A549 (cell line): ENCODE measurements at regions not wholly inside any gene's neighbourhood (a gene's known extent, or its start where the extent isn't known, plus 50 kb on each side); places are given as distances from the start of the nearest gene placed in this dataset.

Source experiments
- ATAC-seq, 2 experiments: fragments of 200-7000 bp in 1 of 2; fragments of >200 bp in 1 of 2; cut with Nextera tagmentation in 1 of 2; cut with Tn5 transposase in 1 of 2; 3 replicates each; pipeline versions ENCODE4 v1.8.0 to v1.9.1; 2018 to 2020; ENCODE audit warnings: mild to moderate bottlenecking in 1 of 2, moderate library complexity in 1 of 2
- CTCF ChIA-PET: fragments of 300-600 bp; sonication (Branson Sonifier 250); formaldehyde crosslinking; extraction: SDS; loops from one replicate; lab custom pipeline; 2021; ENCODE audit warnings: antibody characterized with exemption, inconsistent platforms; lab: Yijun Ruan, JAX
- POLR2A ChIA-PET: fragments of 350-600 bp; formaldehyde crosslinking; extraction: SDS; loops from one replicate; lab custom pipeline; 2021; ENCODE audit warnings: antibody characterized with exemption, inconsistent platforms; lab: Yijun Ruan, JAX
- DNase-seq, 2 experiments: peaks; one replicate each; pipeline versions ENCODE4 v3.0.0 to v3.0.0-alpha.2; 2011 to 2016; ENCODE audit warnings: low read depth in 1 of 2, low spot score in 1 of 2
- FAIRE-seq: peaks from 2 replicates; lab custom pipeline; 2011; peaks lifted over from hg19 to GRCh38; lab: Jason Lieb, UNC
- H3K27ac ChIP-seq, 2 experiments: fragments of >200 bp; sonication (Bioruptor Twin); formaldehyde crosslinking; 3 replicates each; pipeline ENCODE4 v1.5.1; 2016 to 2017
- H3K4me1 ChIP-seq: fragments of >200 bp; sonication (Bioruptor Twin); formaldehyde crosslinking; 3 replicates; pipeline ENCODE4 v1.6.1; 2016
- H3K4me2 ChIP-seq: fragments of >200 bp; sonication (Bioruptor Twin); formaldehyde crosslinking; 3 replicates; pipeline ENCODE4 v1.6.1; 2016
- H3K4me3 ChIP-seq: fragments of >200 bp; sonication (Bioruptor Twin); formaldehyde crosslinking; 3 replicates; pipeline ENCODE4 v1.5.1; 2016
- H3K9me3 ChIP-seq: fragments of >200 bp; sonication (Bioruptor Twin); formaldehyde crosslinking; 3 replicates; pipeline ENCODE4 v1.6.1; 2016
- BCL3 ChIP-seq: fragments of >200 bp; sonication (Bioruptor Twin); formaldehyde crosslinking; IDR thresholded peaks from 3 replicates; pipeline ENCODE4 v1.6.1; 2016
- FOSB ChIP-seq: fragments of 250-450 bp; sonication (Bioruptor Pico); IDR thresholded peaks from 2 replicates; pipeline ENCODE4 v1.5.0; 2020; ENCODE audit warnings: mild to moderate bottlenecking, moderate library complexity
- HES2 ChIP-seq: fragments of >200 bp; sonication (Bioruptor Twin); formaldehyde crosslinking; IDR thresholded peaks from 2 replicates; pipeline ENCODE4 v1.6.1; 2016
- JUN ChIP-seq, 2 experiments: fragments of >200 bp; sonication (Bioruptor Twin); formaldehyde crosslinking; IDR thresholded peaks; 2 replicates in 1 of 2; 3 replicates in 1 of 2; pipeline ENCODE4 v1.6.1; 2016 to 2017
- JUNB ChIP-seq: fragments of >200 bp; sonication (Bioruptor Twin); formaldehyde crosslinking; IDR thresholded peaks from 2 replicates; pipeline ENCODE4 v1.6.1; 2016
- KDM1A ChIP-seq: fragments of 200-600 bp; sonication (generic); IDR thresholded peaks from 2 replicates; pipeline ENCODE4 v1.6.1; 2016; ENCODE audit warnings: low read depth, mild to moderate bottlenecking
- MAFK ChIP-seq: fragments of 450-650 bp; IDR thresholded peaks from 2 replicates; pipeline ENCODE4 v1.6.1; 2014; ENCODE audit not compliant: partially characterized antibody
- MAZ ChIP-seq: fragments of 150-350 bp; IDR thresholded peaks from 2 replicates; pipeline ENCODE4 v1.6.1; 2014; ENCODE audit warnings: antibody characterized with exemption, low read depth, low read length, borderline replicate concordance
- NFE2L2 ChIP-seq: fragments of 150-350 bp; conservative IDR thresholded peaks from 2 replicates; pipeline ENCODE4 v1.6.1; 2014; ENCODE audit warnings: low read length
- NR3C1 ChIP-seq: fragments of >200 bp; sonication (Bioruptor Twin); formaldehyde crosslinking; IDR thresholded peaks from 3 replicates; pipeline ENCODE4 v1.6.1; 2017
- PBX3 ChIP-seq: IDR thresholded peaks from 2 replicates; pipeline ENCODE4 v1.6.1; 2012
- POLR2A ChIP-seq: IDR thresholded peaks from 2 replicates; pipeline ENCODE4 v1.6.1; 2012; ENCODE audit warnings: mild to moderate bottlenecking, low read length
- POLR2AphosphoS2 ChIP-seq: conservative IDR thresholded peaks from 2 replicates; pipeline ENCODE4 v1.6.1; 2012; ENCODE audit warnings: low read length, improper control_type of control experiment, inconsistent platforms
- RARB ChIP-seq: fragments of 250-450 bp; sonication (Bioruptor Pico); IDR thresholded peaks from 2 replicates; pipeline ENCODE4 v1.8.0; 2021; ENCODE audit warnings: mild to moderate bottlenecking, moderate library complexity
- RNF2 ChIP-seq: fragments of 200-600 bp; sonication (generic); IDR thresholded peaks from 2 replicates; pipeline ENCODE4 v1.6.1; 2016; ENCODE audit warnings: low read depth, mild to moderate bottlenecking, antibody characterized with exemption, moderate library complexity, borderline replicate concordance
- ZC3H11A ChIP-seq: fragments of 450-650 bp; IDR thresholded peaks from 2 replicates; pipeline ENCODE4 v1.6.1; 2014; ENCODE audit warnings: antibody characterized with exemption, mild to moderate bottlenecking
- ZFP36 ChIP-seq: fragments of 450-650 bp; IDR thresholded peaks from 2 replicates; pipeline ENCODE4 v1.6.1; 2014; ENCODE audit warnings: borderline replicate concordance; ENCODE audit not compliant: partially characterized antibody
- ZNF302 ChIP-seq: fragments of 250-450 bp; sonication (Bioruptor Pico); IDR thresholded peaks from 2 replicates; pipeline ENCODE4 v1.9.0; 2021; ENCODE audit warnings: inconsistent platforms, mild to moderate bottlenecking, moderate library complexity
- ZSCAN20 ChIP-seq: fragments of 250-450 bp; sonication (Bioruptor Pico); IDR thresholded peaks from 2 replicates; pipeline ENCODE4 v1.8.0; 2022; ENCODE audit warnings: mild to moderate bottlenecking, moderate library complexity
- WGBS: methylation state at CpG from one replicate; pipeline ENCODE4 v1.1.6; 2017; ENCODE audit errors: missing lambda C conversion rate; 5-methylcytosine and 5-hydroxymethylcytosine counted together
- TF ChIP-seq, protein P1 (sequence below): fragments of 250-450 bp; sonication (Bioruptor Pico); IDR thresholded peaks from 2 replicates; pipeline ENCODE4 v1.5.0; 2021; ENCODE audit warnings: mild to moderate bottlenecking, moderate library complexity, borderline replicate concordance

DNA sequence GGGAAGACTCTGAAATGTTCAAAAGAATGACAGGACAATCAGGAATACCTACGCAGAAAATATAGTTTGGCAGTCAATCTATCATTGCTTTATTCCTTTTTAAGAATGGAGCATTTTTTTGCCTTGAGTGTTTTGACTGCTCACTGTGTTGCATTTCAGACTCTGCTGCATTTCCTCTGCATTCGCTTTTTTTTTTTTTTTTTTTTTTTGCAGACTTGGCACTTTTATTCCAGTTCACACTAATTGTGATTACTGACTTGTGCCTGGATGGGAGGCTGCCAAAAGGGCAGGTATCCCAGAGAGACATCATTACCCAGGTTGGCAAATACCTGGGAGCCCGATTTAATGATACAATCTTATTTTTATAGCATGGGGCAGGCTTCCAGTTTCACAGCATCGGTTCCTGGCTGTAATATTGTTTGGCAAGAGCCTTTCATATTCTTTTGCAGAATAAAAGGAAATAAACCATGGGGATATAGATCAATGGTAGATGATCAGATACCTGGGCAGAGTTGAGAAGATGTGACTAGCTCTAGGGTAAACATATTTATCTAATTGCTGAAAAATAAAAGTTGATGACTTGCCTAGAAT, 1132.6 kb downstream of the MAT2B start:
- DNase-seq (no peak), ATAC-seq (no peak), FAIRE-seq (no peak)
- TF ChIP-seq BCL3, result no peak
- peak; percentile 61 for TF ChIP-seq MAFK
- no peak overlapping the region for H3K4me2 ChIP-seq
- no peak overlapping the region for H3K4me3 ChIP-seq
- no peaks in the 10 kb centered on the region for H3K9me3 ChIP-seq
- H3K4me1 ChIP-seq, result no peaks in the 10 kb centered on the region
- 6% methylated on average over 4 of the region's 4 CpGs for WGBS
- no peak overlapping the region for H3K27ac ChIP-seq
- ChIA-PET CTCF (no interaction called here), POLR2A (no interaction called here)

- no peak overlapping the region for H3K27ac ChIP-seq
- no peaks in the 10 kb centered on the region for H3K4me1 ChIP-seq
- H3K9me3 ChIP-seq, result no peaks in the 10 kb centered on the region
- ChIA-PET CTCF (no interaction called here), POLR2A (no interaction called here)
- ATAC-seq, result no peak
- no peak overlapping the region for H3K4me2 ChIP-seq
- no peak overlapping the region for H3K4me3 ChIP-seq
- no peak for DNase-seq
- TF ChIP-seq RARB (CRISPR knock-in tag) (no peak), POLR2A (no peak), ZC3H11A (no peak), JUN (IDR thresholded peaks at IDR 0.05) (no peak), NR3C1 (no peak), PBX3 (no peak), FOSB (CRISPR knock-in tag) (no peak), ZNF302 (CRISPR knock-in tag) (no peak), ZFP36 (no peak), MAZ (no peak), POLR2AphosphoS2 (no peak), HES2 (no peak), NFE2L2 (no peak), JUNB (no peak), RNF2 (no peak)
- TF ChIP-seq, protein P1, sequence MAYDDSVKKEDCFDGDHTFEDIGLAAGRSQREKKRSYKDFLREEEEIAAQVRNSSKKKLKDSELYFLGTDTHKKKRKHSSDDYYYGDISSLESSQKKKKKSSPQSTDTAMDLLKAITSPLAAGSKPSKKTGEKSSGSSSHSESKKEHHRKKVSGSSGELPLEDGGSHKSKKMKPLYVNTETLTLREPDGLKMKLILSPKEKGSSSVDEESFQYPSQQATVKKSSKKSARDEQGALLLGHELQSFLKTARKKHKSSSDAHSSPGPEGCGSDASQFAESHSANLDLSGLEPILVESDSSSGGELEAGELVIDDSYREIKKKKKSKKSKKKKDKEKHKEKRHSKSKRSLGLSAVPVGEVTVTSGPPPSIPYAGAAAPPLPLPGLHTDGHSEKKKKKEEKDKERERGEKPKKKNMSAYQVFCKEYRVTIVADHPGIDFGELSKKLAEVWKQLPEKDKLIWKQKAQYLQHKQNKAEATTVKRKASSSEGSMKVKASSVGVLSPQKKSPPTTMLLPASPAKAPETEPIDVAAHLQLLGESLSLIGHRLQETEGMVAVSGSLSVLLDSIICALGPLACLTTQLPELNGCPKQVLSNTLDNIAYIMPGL, result no peak
- FAIRE-seq, result no peak
Measured at GRCh38 chr5:164649266-164649665, 1143.8 kb downstream of the MAT2B start.

DNA sequence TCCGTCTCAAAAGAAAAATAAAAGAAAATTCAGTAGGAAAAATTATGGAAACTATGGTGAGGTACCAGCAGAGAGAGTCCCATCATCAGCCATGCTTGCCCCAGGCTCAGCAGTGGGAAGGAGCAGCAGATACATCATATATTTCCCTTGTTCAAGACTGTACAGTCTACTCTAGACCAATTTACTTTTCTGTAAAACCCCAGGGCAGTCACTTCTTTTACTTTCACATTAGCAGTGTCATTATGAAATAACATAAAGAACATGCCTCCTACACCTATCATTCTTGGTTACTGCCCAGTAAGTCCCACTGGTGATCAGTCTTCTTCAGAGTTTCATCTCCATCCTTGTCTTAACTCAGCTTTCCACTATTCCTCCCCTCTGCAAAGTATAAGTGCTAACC, 1145.0 kb downstream of the MAT2B start:
- Histone ChIP-seq H3K4me3 (no peak overlapping the region), H3K9me3 (no peaks in the 10 kb centered on the region), H3K27ac (no peak overlapping the region), H3K4me2 (no peak overlapping the region), H3K4me1 (no peaks in the 10 kb centered on the region)
- TF ChIP-seq KDM1A (no peak), FOSB (CRISPR knock-in tag) (no peak), ZSCAN20 (CRISPR knock-in tag) (no peak)
- 0% methylated on average over 1 of the region's 1 CpG for WGBS
- CTCF ChIA-PET, result no interaction called here
- FAIRE-seq, result no peak
- ATAC-seq, result no peak
- POLR2A ChIA-PET, result no interaction called here
- DNase-seq, result no peak
